ENCODE measurements at regions not wholly inside any gene's neighbourhood (a gene's known extent, or its start where the extent isn't known, plus 50 kb on each side); places are given as distances from the start of the nearest gene placed in this dataset.

DNA sequence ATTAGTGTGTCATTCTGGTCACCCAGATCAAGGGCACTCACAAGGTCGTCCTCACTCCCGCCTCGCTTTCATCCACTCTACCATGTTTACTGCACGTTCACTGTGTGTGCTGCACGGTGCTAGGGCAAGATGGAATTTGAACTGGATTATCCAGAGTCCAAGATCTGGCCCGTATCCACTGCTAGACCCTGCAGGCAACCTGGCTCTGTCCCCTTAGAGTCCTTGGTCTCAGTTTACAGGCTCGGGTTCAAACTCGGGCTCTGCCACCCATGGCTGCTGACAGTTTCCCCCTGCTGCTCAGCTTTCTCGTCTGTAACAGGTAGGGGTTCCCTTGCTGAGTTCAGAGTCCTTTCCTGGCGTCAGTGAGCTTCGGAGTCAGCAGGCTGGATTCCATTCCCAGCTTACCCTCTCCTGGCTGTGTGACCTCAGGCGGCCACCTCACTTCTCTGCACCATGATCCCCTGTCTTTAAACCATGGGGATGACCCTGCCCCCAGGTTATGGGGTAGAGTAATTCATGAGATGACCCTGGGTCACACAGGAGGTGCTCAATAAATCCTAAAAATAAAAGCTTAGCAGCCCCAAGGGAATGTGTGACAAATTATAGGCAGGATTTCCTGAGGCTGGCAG, 79.6 kb upstream of the SLC6A6 start:
- TF ChIP-seq EZH2 (IDR thresholded peaks at IDR 0.05; ENCODE audit: borderline replicate concordance, low read depth, low read length, severe bottlenecking) (no peak), CTCF (IDR thresholded peaks at IDR 0.05; ENCODE audit: borderline replicate concordance, extremely low read depth, low read length, poor library complexity, severe bottlenecking) (no peak)
- Histone ChIP-seq H3K4me1 (ENCODE audit: insufficient read depth, low read length) (no peaks in the 10 kb centered on the region), H3K36me3 (ENCODE audit: insufficient read depth, low read length) (no peaks in the 10 kb centered on the region), H4K20me1 (ENCODE audit: insufficient read depth, low read length) (no peaks in the 10 kb centered on the region), H3K9ac (ENCODE audit: low read depth, low read length) (no peak overlapping the region), H3K9me3 (ENCODE audit: insufficient read depth, low read length, severe bottlenecking) (peaks cover 8% of the 10 kb centered on the region), H3K4me2 (ENCODE audit: insufficient read depth, low read length) (no peak overlapping the region), H3K27me3 (ENCODE audit: insufficient read depth, low read length, poor library complexity) (no peaks in the 10 kb centered on the region), H3K4me3 (ENCODE audit: low read depth in 1 of 2, low read length in 2 of 2) (no peak overlapping the region), H3K27ac (ENCODE audit: low read length) (no peak overlapping the region), H2AFZ (ENCODE audit: low read depth, low read length) (no peak overlapping the region), H3K79me2 (ENCODE audit: insufficient read depth, low read length) (no peaks in the 10 kb centered on the region)
- ATAC-seq (ENCODE audit: insufficient read depth, low read depth) (no peak), DNase-seq (no peak)

DNA sequence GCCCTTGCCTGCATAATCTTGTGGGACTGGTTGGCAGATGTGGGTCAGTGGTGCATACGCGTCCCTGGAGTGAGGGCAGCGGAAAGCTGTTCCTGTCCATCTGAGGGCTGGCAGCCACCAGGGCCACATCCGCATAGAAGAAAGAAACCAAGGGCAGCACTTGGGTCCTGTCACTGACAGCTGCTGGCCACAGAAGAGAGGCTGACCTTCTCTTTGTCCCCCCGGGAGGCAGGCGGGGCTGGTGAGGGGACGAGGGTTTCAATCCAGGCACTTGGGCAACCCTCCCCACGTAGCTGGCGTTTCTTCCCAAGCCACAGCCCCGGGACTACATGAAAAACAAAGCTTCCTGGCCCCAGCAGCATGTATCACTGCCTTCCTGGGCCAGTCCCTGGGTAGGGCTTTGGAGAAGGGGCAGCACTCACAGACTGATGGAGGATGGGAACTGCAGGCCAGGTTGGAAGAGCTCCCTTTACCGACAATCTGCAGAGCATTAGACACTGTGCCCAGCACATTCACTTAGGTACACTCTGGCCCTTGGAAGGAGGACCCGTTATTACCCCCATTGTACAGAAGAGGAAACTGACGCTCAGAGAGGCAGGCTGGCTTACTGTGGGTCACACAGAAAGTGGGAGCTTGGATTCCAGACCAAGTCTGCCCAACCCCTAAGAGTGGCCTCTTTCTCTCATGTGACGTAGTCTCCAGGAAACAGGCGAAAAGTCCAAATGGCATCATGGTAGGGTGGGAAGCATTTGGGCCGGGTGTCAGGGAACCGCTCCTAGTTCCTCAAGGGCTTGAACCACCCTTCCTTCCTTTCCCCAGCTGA, 78.8 kb upstream of the SLC6A6 start:
- DNase-seq: no peak
- no peaks in the 10 kb centered on the region for H3K27me3 ChIP-seq (ENCODE audit: insufficient read depth, low read length, poor library complexity)
- no peak overlapping the region for H3K27ac ChIP-seq (ENCODE audit: low read length)
- no peak overlapping the region for H3K9ac ChIP-seq (ENCODE audit: low read depth, low read length)
- ATAC-seq (ENCODE audit: insufficient read depth, low read depth): no peak
- H3K79me2 ChIP-seq (ENCODE audit: insufficient read depth, low read length): no peaks in the 10 kb centered on the region
- H3K9me3 ChIP-seq (ENCODE audit: insufficient read depth, low read length, severe bottlenecking): peaks cover 8% of the 10 kb centered on the region
- TF ChIP-seq EZH2 (IDR thresholded peaks at IDR 0.05; ENCODE audit: borderline replicate concordance, low read depth, low read length, severe bottlenecking) (no peak), CTCF (IDR thresholded peaks at IDR 0.05; ENCODE audit: borderline replicate concordance, extremely low read depth, low read length, poor library complexity, severe bottlenecking) (no peak)
- no peak overlapping the region for H2AFZ ChIP-seq (ENCODE audit: low read depth, low read length)
- H3K36me3 ChIP-seq (ENCODE audit: insufficient read depth, low read length): no peaks in the 10 kb centered on the region
- no peaks in the 10 kb centered on the region for H4K20me1 ChIP-seq (ENCODE audit: insufficient read depth, low read length)
- H3K4me3 ChIP-seq (ENCODE audit: low read depth in 1 of 2, low read length in 2 of 2): no peak overlapping the region
- H3K4me2 ChIP-seq (ENCODE audit: insufficient read depth, low read length): no peak overlapping the region
- H3K4me1 ChIP-seq (ENCODE audit: insufficient read depth, low read length): no peaks in the 10 kb centered on the region

- Histone ChIP-seq H3K79me2 (ENCODE audit: insufficient read depth, low read length) (no peaks in the 10 kb centered on the region), H3K27ac (ENCODE audit: low read length) (no peak overlapping the region), H3K9me3 (ENCODE audit: insufficient read depth, low read length, severe bottlenecking) (peaks cover 8% of the 10 kb centered on the region), H3K36me3 (ENCODE audit: insufficient read depth, low read length) (no peaks in the 10 kb centered on the region), H2AFZ (ENCODE audit: low read depth, low read length) (no peak overlapping the region), H3K4me2 (ENCODE audit: insufficient read depth, low read length) (no peak overlapping the region), H3K27me3 (ENCODE audit: insufficient read depth, low read length, poor library complexity) (no peaks in the 10 kb centered on the region), H3K4me1 (ENCODE audit: insufficient read depth, low read length) (no peaks in the 10 kb centered on the region), H3K4me3 (ENCODE audit: low read depth in 1 of 2, low read length in 2 of 2) (no peak overlapping the region), H4K20me1 (ENCODE audit: insufficient read depth, low read length) (no peaks in the 10 kb centered on the region), H3K9ac (ENCODE audit: low read depth, low read length) (no peak overlapping the region)
- DNase-seq (no peak), ATAC-seq (ENCODE audit: insufficient read depth, low read depth) (no peak)
- TF ChIP-seq CTCF (IDR thresholded peaks at IDR 0.05; ENCODE audit: borderline replicate concordance, extremely low read depth, low read length, poor library complexity, severe bottlenecking) (no peak), EZH2 (IDR thresholded peaks at IDR 0.05; ENCODE audit: borderline replicate concordance, low read depth, low read length, severe bottlenecking) (no peak)
Observed at GRCh38 chr3:14324224-14324944, 78.0 kb upstream of the SLC6A6 start.

All from DND-41 (cell line).